Adipocyte (in vitro differentiated cells): ENCODE measurements at regions not wholly inside any gene's neighbourhood (a gene's known extent, or its start where the extent isn't known, plus 50 kb on each side); places are given as distances from the start of the nearest gene placed in this dataset.

Source experiments
- DNase-seq: peaks from one replicate; pipeline ENCODE4 v3.0.0-alpha.2; 2015; ENCODE audit warnings: low read depth
- H3K27me3 ChIP-seq: replicated peaks from 2 replicates; pipeline ENCODE4 v1.7.0; 2013; ENCODE audit warnings: mild to moderate bottlenecking, low read length, moderate library complexity; ENCODE audit not compliant: control insufficient read depth, insufficient read depth
- H3K36me3 ChIP-seq: 2 replicates; pipeline ENCODE4 v1.7.0; 2013; ENCODE audit warnings: low read length, mild to moderate bottlenecking, moderate library complexity; ENCODE audit not compliant: control insufficient read depth, insufficient read depth, severe bottlenecking
- H3K4me1 ChIP-seq: 2 replicates; pipeline ENCODE4 v1.7.0; 2013; ENCODE audit warnings: mild to moderate bottlenecking, low read length, moderate library complexity; ENCODE audit not compliant: control insufficient read depth, insufficient read depth
- H3K4me3 ChIP-seq: 2 replicates; pipeline ENCODE4 v1.7.0; 2013; ENCODE audit warnings: mild to moderate bottlenecking, low read length, moderate library complexity
- H3K9ac ChIP-seq: 2 replicates; pipeline ENCODE4 v1.7.0; 2013; ENCODE audit warnings: mild to moderate bottlenecking, low read length, moderate library complexity
- H3K9me3 ChIP-seq: 2 replicates; pipeline ENCODE4 v1.7.0; 2013; ENCODE audit warnings: mild to moderate bottlenecking, low read length, moderate library complexity; ENCODE audit not compliant: control insufficient read depth

DNA sequence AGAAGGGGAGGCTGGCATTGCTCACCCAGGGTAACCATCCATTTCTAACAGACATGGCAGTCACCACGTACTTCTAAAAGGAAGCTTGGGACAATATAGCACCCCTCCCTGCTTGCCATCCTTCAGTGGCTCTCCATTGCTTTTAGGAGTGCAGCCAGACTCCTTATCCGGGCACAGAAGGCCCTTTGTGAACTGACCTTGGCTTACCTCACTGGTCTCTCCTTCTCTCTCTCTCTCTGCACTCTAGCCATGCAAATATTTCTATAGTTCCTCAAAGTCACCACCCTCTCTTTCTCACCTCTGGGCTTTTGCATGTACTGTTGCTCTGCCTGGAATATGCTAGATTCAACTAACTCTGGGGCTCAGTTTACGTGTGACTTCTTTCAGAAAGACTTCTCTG is 301.1 kb downstream of the SHQ1 start:
- H3K27me3 ChIP-seq: peaks cover 42% of the 10 kb centered on the region
- no peaks in the 10 kb centered on the region for H3K36me3 ChIP-seq
- H3K9me3 ChIP-seq: no peaks in the 10 kb centered on the region
- H3K9ac ChIP-seq: no peak overlapping the region
- no peak for DNase-seq
- no peak overlapping the region for H3K4me3 ChIP-seq
- peaks cover 6% of the 10 kb centered on the region for H3K4me1 ChIP-seq

DNA sequence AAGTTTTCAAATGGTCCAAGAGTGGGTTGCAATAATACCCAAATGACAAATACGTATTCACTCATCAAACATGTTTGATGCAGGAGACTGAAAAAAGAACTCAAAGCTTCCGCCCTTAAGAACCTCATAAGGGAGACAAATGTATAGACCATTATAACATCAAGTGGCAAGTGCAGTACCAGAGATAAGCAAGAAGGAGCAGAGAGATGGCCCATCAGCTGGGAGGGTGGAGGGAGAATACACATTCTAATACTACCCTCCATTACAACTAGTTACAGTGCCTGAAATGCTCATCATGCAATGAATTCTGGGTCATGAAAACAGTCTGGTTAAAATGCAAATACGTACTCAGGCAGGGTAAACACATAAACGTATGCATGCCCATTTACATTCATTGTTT is 304.0 kb downstream of the SHQ1 start:
- no peak overlapping the region for H3K9ac ChIP-seq
- peaks cover 6% of the 10 kb centered on the region for H3K4me1 ChIP-seq
- H3K4me3 ChIP-seq: no peak overlapping the region
- peaks cover 29% of the 10 kb centered on the region for H3K27me3 ChIP-seq
- no peak for DNase-seq
- H3K9me3 ChIP-seq: peaks cover 7% of the 10 kb centered on the region
- no peaks in the 10 kb centered on the region for H3K36me3 ChIP-seq

DNA sequence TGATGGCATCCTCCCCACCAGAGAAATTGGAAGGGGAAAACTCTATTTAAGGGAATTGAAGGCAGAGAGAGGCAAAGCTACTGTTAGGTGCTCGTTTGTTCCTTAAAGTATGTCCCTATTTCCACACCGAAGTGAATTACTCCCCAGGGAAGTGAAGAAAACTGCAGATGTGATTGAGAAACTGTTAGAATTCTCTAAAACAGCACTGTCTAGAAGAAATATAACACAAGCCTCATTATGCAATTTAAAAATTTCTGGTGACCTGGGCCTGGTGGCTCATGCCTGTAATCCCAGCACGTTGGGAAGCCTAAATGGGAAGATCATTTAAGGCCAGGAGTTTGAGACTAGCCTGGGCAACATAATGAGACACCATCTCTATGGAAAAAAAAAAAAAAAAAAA is 305.0 kb downstream of the SHQ1 start:
- Histone ChIP-seq H3K27me3 (peaks cover 21% of the 10 kb centered on the region), H3K9ac (no peak overlapping the region), H3K9me3 (peaks cover 7% of the 10 kb centered on the region), H3K4me1 (peaks cover 6% of the 10 kb centered on the region), H3K36me3 (no peaks in the 10 kb centered on the region), H3K4me3 (no peak overlapping the region)
- DNase-seq: no peak

DNA sequence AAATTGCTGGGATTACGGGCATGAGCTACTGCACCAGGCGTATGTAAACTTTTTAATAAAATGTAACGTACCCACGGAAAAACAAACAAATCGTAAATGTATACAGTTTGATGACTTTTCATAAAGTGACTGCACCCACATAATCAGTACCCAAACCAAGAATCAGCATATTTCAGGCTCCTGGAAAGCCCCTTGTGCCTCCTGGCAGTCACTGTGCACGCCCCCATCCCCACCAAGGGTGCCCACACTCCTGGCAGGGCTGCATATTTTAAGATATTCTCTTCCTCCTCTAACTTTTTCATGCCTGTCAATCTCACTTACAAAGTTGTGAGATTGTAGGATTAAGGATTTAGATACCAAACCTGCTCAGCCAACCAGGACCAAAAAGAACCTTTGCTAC is 305.5 kb downstream of the SHQ1 start:
- H3K9me3 ChIP-seq: peaks cover 7% of the 10 kb centered on the region
- no peak overlapping the region for H3K9ac ChIP-seq
- peaks cover 6% of the 10 kb centered on the region for H3K4me1 ChIP-seq
- no peaks in the 10 kb centered on the region for H3K36me3 ChIP-seq
- no peak for DNase-seq
- H3K27me3 ChIP-seq: peaks cover 18% of the 10 kb centered on the region
- H3K4me3 ChIP-seq: no peak overlapping the region

DNA sequence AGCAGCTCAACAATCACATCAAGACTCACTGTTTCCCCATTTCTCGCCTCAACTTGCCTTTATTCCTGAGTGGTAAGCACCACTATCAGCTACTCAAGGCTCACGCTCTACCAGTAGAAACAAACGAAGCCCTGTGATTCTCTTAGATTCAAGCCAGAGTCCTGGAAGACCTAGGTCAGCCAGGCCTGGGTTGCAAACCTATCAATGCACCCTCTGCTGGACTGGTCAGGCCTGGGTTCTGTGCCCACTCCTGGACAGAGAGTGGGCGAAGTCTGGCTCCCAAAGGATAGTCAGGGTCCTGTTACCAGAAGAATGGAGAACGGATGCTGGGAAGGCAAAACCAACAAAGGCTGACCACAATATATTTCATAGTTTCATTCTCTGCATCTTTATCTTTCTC is 308.4 kb downstream of the SHQ1 start:
- H3K36me3 ChIP-seq: no peaks in the 10 kb centered on the region

DNA sequence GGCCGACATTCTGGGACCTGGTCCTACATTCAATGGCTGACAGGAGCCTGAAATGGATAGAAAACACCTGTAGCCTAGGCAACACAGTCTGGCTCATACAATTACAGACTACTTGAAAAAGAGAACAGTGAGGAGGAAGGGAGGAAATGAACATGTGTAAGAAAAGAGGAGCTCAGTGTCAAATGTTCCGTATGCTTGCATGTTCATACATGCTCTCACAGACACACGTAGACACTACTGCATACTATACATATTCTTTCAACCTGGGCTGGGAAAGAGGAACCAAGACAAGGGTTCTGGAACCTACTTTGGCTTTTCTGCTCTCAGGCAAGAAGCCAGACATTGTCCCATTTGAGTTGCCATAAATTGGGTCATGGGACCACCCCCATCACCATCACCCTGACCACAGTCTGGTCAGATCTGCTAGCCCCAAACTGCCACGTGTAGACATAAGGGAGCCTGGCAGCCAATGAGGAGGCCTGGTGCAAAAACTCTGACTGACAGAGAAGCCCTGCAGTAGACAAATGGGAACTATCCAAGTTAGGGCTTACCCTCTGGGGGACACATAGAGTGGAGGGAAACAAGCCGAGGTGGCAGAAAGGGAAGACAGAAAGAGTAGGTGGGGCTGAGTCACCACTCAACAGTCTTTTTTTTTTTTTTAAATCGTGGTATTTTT is 310.0 kb downstream of the SHQ1 start:
- no peak overlapping the region for H3K9ac ChIP-seq
- H3K4me3 ChIP-seq: no peak overlapping the region
- H3K36me3 ChIP-seq: no peaks in the 10 kb centered on the region
- peaks cover 35% of the 10 kb centered on the region for H3K27me3 ChIP-seq
- no peak for DNase-seq
- peaks cover 6% of the 10 kb centered on the region for H3K4me1 ChIP-seq
- H3K9me3 ChIP-seq: peaks cover 7% of the 10 kb centered on the region

More for the DNA sequence above, 308.4 kb downstream of the SHQ1 start:
- no peak overlapping the region for H3K9ac ChIP-seq
- peaks cover 28% of the 10 kb centered on the region for H3K27me3 ChIP-seq
- H3K4me3 ChIP-seq: no peak overlapping the region
- DNase-seq: no peak
- H3K4me1 ChIP-seq: peaks cover 6% of the 10 kb centered on the region
- H3K9me3 ChIP-seq: peaks cover 7% of the 10 kb centered on the region

DNA sequence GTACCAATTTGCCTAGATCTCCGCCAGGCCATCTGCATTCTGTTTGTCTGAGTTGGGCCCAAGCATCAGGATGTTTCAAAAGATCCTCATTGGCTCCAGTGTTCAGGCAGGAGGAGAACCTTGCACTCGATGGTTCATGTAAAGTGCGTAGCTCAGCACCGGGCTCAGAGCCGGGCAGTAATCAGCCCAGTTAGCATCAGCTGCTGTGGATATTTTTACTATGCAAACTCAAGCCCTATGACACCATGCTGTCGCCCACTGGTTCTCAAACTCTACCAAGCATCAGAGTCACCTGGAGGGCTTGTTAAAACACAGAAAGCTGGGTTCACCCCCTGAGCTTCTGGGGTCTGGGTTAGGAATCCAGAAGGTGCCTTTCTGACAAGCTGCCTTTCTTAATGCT is 310.8 kb downstream of the SHQ1 start:
- Histone ChIP-seq H3K4me3 (no peak overlapping the region), H3K9me3 (peaks cover 7% of the 10 kb centered on the region), H3K9ac (no peak overlapping the region), H3K4me1 (no peaks in the 10 kb centered on the region), H3K27me3 (peaks cover 35% of the 10 kb centered on the region), H3K36me3 (no peaks in the 10 kb centered on the region)
- no peak for DNase-seq

DNA sequence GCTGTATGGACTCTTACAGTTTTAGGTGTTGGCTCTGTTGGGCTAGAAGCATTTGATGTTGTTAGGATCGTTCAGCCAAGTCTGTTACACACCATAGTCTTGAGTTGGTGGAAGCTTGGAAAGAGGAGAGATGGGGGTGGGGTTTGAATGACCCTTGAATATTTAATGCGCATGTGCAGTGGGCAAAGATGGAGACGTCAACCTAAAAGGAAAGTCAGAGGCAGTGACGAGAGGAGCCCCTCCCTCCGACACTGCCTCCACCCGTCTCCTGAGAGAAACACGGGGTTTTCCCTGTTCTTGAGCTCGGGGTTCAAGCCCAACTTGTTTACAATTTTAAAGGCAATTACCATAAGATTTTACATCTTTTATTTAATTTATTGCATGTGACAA is 311.4 kb downstream of the SHQ1 start:
- Histone ChIP-seq H3K27me3 (peaks cover 38% of the 10 kb centered on the region), H3K9ac (no peak overlapping the region), H3K36me3 (no peaks in the 10 kb centered on the region), H3K9me3 (peaks cover 7% of the 10 kb centered on the region), H3K4me3 (no peak overlapping the region), H3K4me1 (no peaks in the 10 kb centered on the region)
- DNase-seq: no peak

DNA sequence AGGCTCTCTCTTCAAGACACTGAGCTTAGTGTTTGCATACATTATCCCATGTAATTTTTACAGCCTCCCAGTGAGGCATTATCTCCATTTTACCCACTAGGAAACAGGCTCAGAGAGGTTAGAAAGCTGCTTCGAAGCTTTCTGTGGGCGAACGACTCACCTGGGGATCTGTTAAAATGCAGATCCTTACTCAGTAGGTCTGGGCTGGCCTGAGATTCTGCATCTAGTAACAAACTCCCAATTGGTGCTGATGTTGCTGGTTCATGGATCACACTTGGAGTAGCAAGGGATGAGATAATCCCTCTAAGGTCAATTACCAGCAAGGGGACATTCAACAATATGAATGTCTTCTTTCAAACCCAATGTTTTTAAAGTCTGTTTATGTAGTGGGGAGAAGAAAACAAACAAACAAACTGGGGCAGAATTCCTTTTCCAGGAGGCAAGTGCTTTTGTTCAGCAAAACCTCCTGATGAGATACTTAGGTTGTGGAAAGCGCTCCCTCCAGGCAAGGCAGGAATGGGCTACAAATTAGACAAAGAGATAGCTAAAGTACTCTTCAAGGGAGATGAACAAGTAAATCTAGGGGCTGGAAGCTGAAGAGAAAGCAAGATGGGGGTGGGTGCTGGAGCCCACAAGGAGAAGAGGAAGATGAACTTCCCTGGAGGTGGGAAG is 311.9 kb downstream of the SHQ1 start:
- DNase-seq: no peak
- H3K4me3 ChIP-seq: no peak overlapping the region
- peaks cover 2% of the 10 kb centered on the region for H3K9me3 ChIP-seq
- peaks cover 44% of the 10 kb centered on the region for H3K27me3 ChIP-seq
- H3K4me1 ChIP-seq: no peaks in the 10 kb centered on the region
- H3K9ac ChIP-seq: no peak overlapping the region
- H3K36me3 ChIP-seq: no peaks in the 10 kb centered on the region

DNA sequence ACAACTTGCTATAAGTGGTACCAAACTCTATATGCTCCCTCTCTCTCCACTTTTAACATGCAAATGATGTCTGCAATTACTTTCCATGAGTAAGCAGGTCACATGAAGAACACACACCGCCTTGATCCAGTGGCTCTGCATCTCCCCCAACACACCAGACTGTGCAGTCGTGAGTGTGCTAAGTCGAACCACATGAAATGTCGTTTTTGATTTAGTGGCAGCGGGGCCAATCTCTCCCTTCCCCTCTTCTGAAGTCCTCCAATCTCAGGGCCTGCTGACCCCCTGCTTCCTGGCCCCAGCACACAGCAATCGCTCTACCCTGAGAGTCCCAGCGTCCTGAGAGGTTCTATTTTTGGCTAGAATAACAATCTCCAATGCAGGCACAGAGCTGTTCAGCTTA is 312.5 kb downstream of the SHQ1 start:
- Histone ChIP-seq H3K4me3 (no peak overlapping the region), H3K36me3 (no peaks in the 10 kb centered on the region), H3K9me3 (no peaks in the 10 kb centered on the region), H3K9ac (no peak overlapping the region), H3K4me1 (no peaks in the 10 kb centered on the region), H3K27me3 (peaks cover 44% of the 10 kb centered on the region)
- no peak for DNase-seq

DNA sequence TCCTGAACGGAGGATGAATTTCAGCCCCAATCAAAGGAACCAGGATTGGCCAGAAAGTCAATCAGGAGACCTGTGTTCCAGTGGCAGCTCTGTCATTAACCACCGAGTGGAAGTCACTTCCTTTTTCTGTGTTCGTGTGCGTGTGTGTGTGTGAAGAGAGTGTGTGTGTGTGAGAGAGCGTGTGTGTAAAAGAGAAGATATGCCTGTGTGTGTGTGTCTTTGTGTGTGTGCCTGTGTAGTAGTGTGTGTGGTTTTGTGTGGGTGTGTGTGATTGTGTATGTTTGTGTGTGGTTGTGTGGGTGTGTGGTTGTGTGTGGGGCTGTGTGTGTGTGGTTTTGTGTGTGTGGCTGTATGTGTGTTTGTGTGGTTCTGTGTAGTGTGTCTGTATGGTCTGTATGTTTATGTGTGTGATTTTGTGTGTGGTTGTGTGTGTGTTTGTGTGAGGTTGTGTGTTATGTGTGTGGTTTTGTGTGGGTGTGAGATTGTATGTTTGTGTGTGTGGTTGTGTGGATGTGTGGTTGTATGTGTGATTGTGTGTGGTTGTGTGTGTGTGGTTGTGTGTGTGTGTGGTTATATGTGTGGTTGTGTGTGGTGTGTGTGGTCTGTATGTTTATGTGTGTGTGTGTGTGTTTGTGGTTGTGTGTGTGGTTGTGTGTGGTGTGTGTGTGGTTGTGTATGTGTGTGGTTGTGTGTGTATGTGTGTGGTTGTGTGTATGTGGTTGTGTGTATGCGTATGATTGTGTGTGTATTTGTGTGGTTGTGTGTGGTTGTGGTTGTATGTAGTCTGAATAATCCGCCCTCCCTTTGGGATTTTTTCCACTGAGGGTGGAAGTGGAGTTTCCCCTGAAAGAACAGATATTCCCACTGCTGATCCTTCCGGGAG is 314.4 kb downstream of the SHQ1 start:
- H3K4me1 ChIP-seq: no peaks in the 10 kb centered on the region
- H3K27me3 ChIP-seq: peaks cover 44% of the 10 kb centered on the region
- no peaks in the 10 kb centered on the region for H3K9me3 ChIP-seq
- H3K4me3 ChIP-seq: no peak overlapping the region
- no peak for DNase-seq
- no peaks in the 10 kb centered on the region for H3K36me3 ChIP-seq
- no peak overlapping the region for H3K9ac ChIP-seq
